K562 (cell line): ENCODE measurements at regions not wholly inside any gene's neighbourhood (a gene's known extent, or its start where the extent isn't known, plus 50 kb on each side); places are given as distances from the start of the nearest gene placed in this dataset.
A peak's percentile ranks its signal among the peaks of the same experiment; 100 is the strongest.
"Not testable (repeated sequence)": the region's sequence is repeated elsewhere in the genome, so short reads cannot be mapped to it uniquely, and the experiment has no call there.

ENCODE experiments used
- ATAC-seq: fragments of 200-7000 bp; cut with Tn5 transposase; 3 replicates; pipeline ENCODE4 v1.9.1; 2020; ENCODE audit warnings: moderate library complexity
- BruUV-seq: library from RNA; stranded (reverse); fragments of 400-500 nt; replicated peaks from 2 replicates; lab custom pipeline; 2021; lab: Mats Ljungman, UMichigan
- CTCF ChIA-PET: fragments of 300-600 bp; formaldehyde crosslinking; extraction: SDS; loops from one replicate; lab custom pipeline; 2021; ENCODE audit warnings: low intra/inter-chr PET ratio; lab: Yijun Ruan, JAX
- POLR2A ChIA-PET: fragments of 300-600, 350-650 bp; sonication (Branson Sonifier 250); formaldehyde crosslinking; extraction: SDS; loops from one replicate; lab custom pipeline; 2021; ENCODE audit warnings: antibody characterized with exemption, inconsistent platforms; lab: Yijun Ruan, JAX
- DNase-seq, 4 experiments: peaks; one replicate each; pipeline versions ENCODE4 v3.0.0 to v3.0.0-alpha.2; 2011 to 2018; ENCODE audit warnings: low spot score in 3 of 4, mixed read lengths in 3 of 4; ENCODE audit errors: extremely low read depth in 1 of 4
- FAIRE-seq: peaks from 2 replicates; lab custom pipeline; 2011; peaks lifted over from hg19 to GRCh38; lab: Jason Lieb, UNC
- H2AFZ ChIP-seq: 2 replicates; pipeline ENCODE4 v1.6.0; 2011; ENCODE audit warnings: low read depth, low read length, control low read depth, inconsistent platforms
- H3K27ac ChIP-seq: fragments of 200-600 bp; 3 replicates; pipeline ENCODE4 v1.8.0; 2011; ENCODE audit warnings: low read depth, mild to moderate bottlenecking, control low read depth, inconsistent platforms, low read length, moderate library complexity, mixed read lengths; ENCODE audit errors: extremely low read depth
- H3K27me3 ChIP-seq, 2 experiments: fragments of 300-600 bp in 1 of 2; 2 replicates in 1 of 2; 3 replicates in 1 of 2; pipeline versions ENCODE4 v1.6.0 to v1.8.0; 2011; ENCODE audit warnings: inconsistent platforms in 2 of 2, low read length in 2 of 2, mild to moderate bottlenecking in 1 of 2, mixed read lengths in 1 of 2, moderate library complexity in 1 of 2; ENCODE audit not compliant: control insufficient read depth in 2 of 2, insufficient read depth in 2 of 2
- H3K36me3 ChIP-seq: fragments of 300-600 bp; 3 replicates; pipeline ENCODE4 v1.8.0; 2011; ENCODE audit warnings: mild to moderate bottlenecking, low read length, inconsistent platforms; ENCODE audit not compliant: control insufficient read depth, insufficient read depth
- H3K4me1 ChIP-seq, 2 experiments: fragments of 200-600 bp in 1 of 2; replicated peaks in 1 of 2; 2 replicates in 1 of 2; 3 replicates in 1 of 2; pipeline versions ENCODE4 v1.5.1 to v1.8.0; 2011; ENCODE audit warnings: inconsistent platforms in 2 of 2, low read length in 2 of 2, mild to moderate bottlenecking in 1 of 2, mixed read lengths in 1 of 2, moderate library complexity in 1 of 2; ENCODE audit not compliant: control insufficient read depth in 2 of 2, insufficient read depth in 2 of 2
- H3K4me2 ChIP-seq: 2 replicates; pipeline ENCODE4 v1.6.1; 2011; ENCODE audit warnings: low read length, control low read depth, inconsistent platforms, mixed read lengths; ENCODE audit not compliant: insufficient read depth
- H3K4me3 ChIP-seq: fragments of 200-600 bp; sonication (generic), shearing (Covaris generic); 2 replicates; pipeline ENCODE4 v1.5.1; 2016; ENCODE audit warnings: control low read depth, inconsistent platforms
- H3K79me2 ChIP-seq: fragments of 200-600 bp; 3 replicates; pipeline ENCODE4 v1.8.0; 2011; ENCODE audit warnings: low read length, inconsistent platforms; ENCODE audit not compliant: control insufficient read depth, insufficient read depth
- H3K9ac ChIP-seq, 2 experiments: 2 replicates each; pipeline versions ENCODE4 v1.6.0 to v1.6.1; 2011; ENCODE audit warnings: low read depth in 2 of 2, low read length in 2 of 2, control low read depth in 1 of 2, inconsistent platforms in 1 of 2, mild to moderate bottlenecking in 1 of 2, mixed read lengths in 1 of 2; ENCODE audit not compliant: insufficient read depth in 1 of 2
- H3K9me1 ChIP-seq: one replicate; pipeline ENCODE4 v1.6.0; 2011; ENCODE audit warnings: inconsistent platforms, mild to moderate bottlenecking, low read length, moderate library complexity; ENCODE audit not compliant: control insufficient read depth, insufficient read depth
- H3K9me3 ChIP-seq: replicated peaks from 2 replicates; pipeline ENCODE4 v1.5.1; 2011; ENCODE audit warnings: low read depth, low read length, inconsistent platforms; ENCODE audit not compliant: control insufficient read depth, insufficient read depth
- H4K20me1 ChIP-seq: replicated peaks from 2 replicates; pipeline ENCODE4 v1.6.1; 2011; ENCODE audit warnings: low read length, inconsistent platforms, mixed read lengths; ENCODE audit not compliant: control insufficient read depth, insufficient read depth
- BMI1 ChIP-seq: fragments of 150-350 bp; IDR thresholded peaks from 2 replicates; pipeline ENCODE4 v1.6.1; 2014; ENCODE audit warnings: low read length
- E2F3 ChIP-seq: fragments of 250-450 bp; sonication (Bioruptor Pico); IDR thresholded peaks from 2 replicates; pipeline ENCODE4 v1.4.0; 2020; ENCODE audit warnings: mild to moderate bottlenecking
- EGR1 ChIP-seq: fragments of 450-650 bp; conservative IDR thresholded peaks from 2 replicates; pipeline ENCODE4 v1.6.1; 2017; ENCODE audit warnings: mild to moderate bottlenecking
- ESRRB ChIP-seq: fragments of 250-450 bp; sonication (Bioruptor Pico); IDR thresholded peaks from 2 replicates; pipeline ENCODE4 v1.5.0; 2020; ENCODE audit warnings: mild to moderate bottlenecking, moderate library complexity, borderline replicate concordance
- FUS ChIP-seq: fragments of 200-400 bp; formaldehyde crosslinking; optimal IDR thresholded peaks from 2 replicates; pipeline ENCODE3; 2017; ENCODE audit warnings: low read depth, low read length
- MAFF ChIP-seq: IDR thresholded peaks from 2 replicates; pipeline ENCODE4 v1.6.1; 2012; ENCODE audit warnings: low read length, improper control_type of control experiment
- NCOA4 ChIP-seq: fragments of 450-650 bp; IDR thresholded peaks from 2 replicates; pipeline ENCODE4 v1.6.1; 2018; ENCODE audit warnings: mild to moderate bottlenecking; ENCODE audit not compliant: partially characterized antibody
- POU5F1 ChIP-seq: fragments of 150-350 bp; IDR thresholded peaks from 2 replicates; pipeline ENCODE4 v1.6.1; 2014; ENCODE audit warnings: borderline replicate concordance, low read length, low read depth, mild to moderate bottlenecking; ENCODE audit not compliant: partially characterized antibody
- PRMT5 ChIP-seq: sonication (generic); formaldehyde crosslinking; IDR thresholded peaks from 2 replicates; pipeline ENCODE4 v1.5.0; 2020; ENCODE audit warnings: missing genetic modification reagents
- SP2 ChIP-seq: IDR thresholded peaks from 2 replicates; pipeline ENCODE4 v1.6.1; 2011; ENCODE audit warnings: mild to moderate bottlenecking, low read depth, low read length, moderate library complexity; ENCODE audit not compliant: poor library complexity, severe bottlenecking; ENCODE audit errors: extremely low read depth
- STAT5B ChIP-seq: fragments of 250-450 bp; sonication (Bioruptor Pico); IDR thresholded peaks from 2 replicates; pipeline ENCODE4 v1.8.0; 2021; ENCODE audit warnings: mild to moderate bottlenecking, inconsistent platforms
- SUPT5H ChIP-seq: fragments of 450-650 bp; IDR thresholded peaks from 2 replicates; pipeline ENCODE4 v1.6.1; 2016
- ZNF133 ChIP-seq: fragments of 250-450 bp; sonication (Bioruptor Pico); IDR thresholded peaks from 2 replicates; pipeline ENCODE4 v1.4.0; 2020; ENCODE audit warnings: mild to moderate bottlenecking
- ZSCAN29 ChIP-seq: fragments of 450-650 bp; IDR thresholded peaks from 2 replicates; pipeline ENCODE4 v1.6.1; 2017
- WGBS: fragments of 100-300 bp; shearing (Covaris generic); methylation state at CpG from one replicate; pipeline ENCODE4 v1.1.6; 2016; ENCODE audit warnings: low coverage, mixed read lengths; ENCODE audit not compliant: insufficient coverage; ENCODE audit errors: missing lambda C conversion rate; 5-methylcytosine and 5-hydroxymethylcytosine counted together
- in situ Hi-C: fragments of 300-500 bp; cut with MboI; formaldehyde crosslinking; loops from 4 replicates; pipeline ENCODE4 v1.15.0; 2018; ENCODE audit warnings: inconsistent platforms, mixed read lengths
- intact Hi-C: fragments of 100-400 bp; cut with micrococcal nuclease; formaldehyde crosslinking; loops from 2 replicates; pipeline ENCODE4 v1.14.2; 2022
- TF ChIP-seq, protein P1 (sequence below), 2 experiments: IDR thresholded peaks in 1 of 2; conservative IDR thresholded peaks in 1 of 2; 2 replicates each; pipeline ENCODE4 v1.6.1; 2016; ENCODE audit warnings: low read depth in 2 of 2, mild to moderate bottlenecking in 1 of 2, missing compliant biosample characterization in 1 of 2, missing genetic modification characterization in 1 of 2, moderate library complexity in 1 of 2
- TF ChIP-seq, protein P2 (sequence below): fragments of 450-650 bp; IDR thresholded peaks from 2 replicates; pipeline ENCODE4 v1.6.1; 2017; ENCODE audit warnings: mild to moderate bottlenecking, moderate library complexity
- TF ChIP-seq, protein P3 (sequence below): sonication (generic); formaldehyde crosslinking; IDR thresholded peaks from 2 replicates; pipeline ENCODE4 v1.8.0; 2022; ENCODE audit warnings: mild to moderate bottlenecking, missing genetic modification reagents, borderline replicate concordance

DNA sequence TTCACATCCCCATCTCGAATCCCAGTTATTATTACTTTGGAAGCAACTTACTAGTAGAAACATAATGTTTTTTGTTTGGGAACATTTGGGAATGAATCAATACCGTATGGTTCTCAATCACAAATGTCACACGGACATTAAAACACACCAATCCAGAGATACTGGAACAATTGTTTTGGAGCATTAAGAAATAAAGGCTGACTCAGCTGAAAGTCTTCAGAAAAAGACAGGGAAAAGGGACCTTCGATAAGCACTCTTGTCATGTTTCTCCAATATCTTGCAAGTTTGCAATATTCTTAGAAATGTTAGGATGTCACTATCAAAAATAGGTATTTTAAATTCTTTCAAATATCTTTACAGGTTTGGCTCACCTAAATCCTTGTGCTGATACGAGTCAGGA lies 362.4 kb downstream of the CETN3 start (continued):
- TF ChIP-seq PRMT5 (CRISPR knock-in tag): no peak
- TF ChIP-seq SP2: no peak
- peak; percentile 81 for TF ChIP-seq MAFF
- TF ChIP-seq STAT5B (CRISPR knock-in tag): no peak
- TF ChIP-seq, protein P1, sequence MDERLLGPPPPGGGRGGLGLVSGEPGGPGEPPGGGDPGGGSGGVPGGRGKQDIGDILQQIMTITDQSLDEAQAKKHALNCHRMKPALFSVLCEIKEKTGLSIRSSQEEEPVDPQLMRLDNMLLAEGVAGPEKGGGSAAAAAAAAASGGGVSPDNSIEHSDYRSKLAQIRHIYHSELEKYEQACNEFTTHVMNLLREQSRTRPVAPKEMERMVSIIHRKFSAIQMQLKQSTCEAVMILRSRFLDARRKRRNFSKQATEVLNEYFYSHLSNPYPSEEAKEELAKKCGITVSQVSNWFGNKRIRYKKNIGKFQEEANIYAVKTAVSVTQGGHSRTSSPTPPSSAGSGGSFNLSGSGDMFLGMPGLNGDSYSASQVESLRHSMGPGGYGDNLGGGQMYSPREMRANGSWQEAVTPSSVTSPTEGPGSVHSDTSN (CRISPR knock-in tag; IDR thresholded peaks at IDR 0.05; ENCODE audit: low read depth): no peak
- TF ChIP-seq, protein P1 (tag; conservative IDR thresholded peaks at IDR 0.05; ENCODE audit: low read depth): no peak
- TF ChIP-seq, protein P2, sequence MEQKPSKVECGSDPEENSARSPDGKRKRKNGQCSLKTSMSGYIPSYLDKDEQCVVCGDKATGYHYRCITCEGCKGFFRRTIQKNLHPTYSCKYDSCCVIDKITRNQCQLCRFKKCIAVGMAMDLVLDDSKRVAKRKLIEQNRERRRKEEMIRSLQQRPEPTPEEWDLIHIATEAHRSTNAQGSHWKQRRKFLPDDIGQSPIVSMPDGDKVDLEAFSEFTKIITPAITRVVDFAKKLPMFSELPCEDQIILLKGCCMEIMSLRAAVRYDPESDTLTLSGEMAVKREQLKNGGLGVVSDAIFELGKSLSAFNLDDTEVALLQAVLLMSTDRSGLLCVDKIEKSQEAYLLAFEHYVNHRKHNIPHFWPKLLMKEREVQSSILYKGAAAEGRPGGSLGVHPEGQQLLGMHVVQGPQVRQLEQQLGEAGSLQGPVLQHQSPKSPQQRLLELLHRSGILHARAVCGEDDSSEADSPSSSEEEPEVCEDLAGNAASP: no peak
- TF ChIP-seq SUPT5H: no peak
- TF ChIP-seq, protein P3, sequence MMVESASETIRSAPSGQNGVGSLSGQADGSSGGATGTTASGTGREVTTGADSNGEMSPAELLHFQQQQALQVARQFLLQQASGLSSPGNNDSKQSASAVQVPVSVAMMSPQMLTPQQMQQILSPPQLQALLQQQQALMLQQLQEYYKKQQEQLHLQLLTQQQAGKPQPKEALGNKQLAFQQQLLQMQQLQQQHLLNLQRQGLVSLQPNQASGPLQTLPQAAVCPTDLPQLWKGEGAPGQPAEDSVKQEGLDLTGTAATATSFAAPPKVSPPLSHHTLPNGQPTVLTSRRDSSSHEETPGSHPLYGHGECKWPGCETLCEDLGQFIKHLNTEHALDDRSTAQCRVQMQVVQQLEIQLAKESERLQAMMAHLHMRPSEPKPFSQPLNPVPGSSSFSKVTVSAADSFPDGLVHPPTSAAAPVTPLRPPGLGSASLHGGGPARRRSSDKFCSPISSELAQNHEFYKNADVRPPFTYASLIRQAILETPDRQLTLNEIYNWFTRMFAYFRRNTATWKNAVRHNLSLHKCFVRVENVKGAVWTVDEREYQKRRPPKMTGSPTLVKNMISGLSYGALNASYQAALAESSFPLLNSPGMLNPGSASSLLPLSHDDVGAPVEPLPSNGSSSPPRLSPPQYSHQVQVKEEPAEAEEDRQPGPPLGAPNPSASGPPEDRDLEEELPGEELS (CRISPR knock-in tag): no peak
- TF ChIP-seq FUS: no peak
- no peak for TF ChIP-seq ZNF133 (CRISPR knock-in tag)
- TF ChIP-seq ESRRB (CRISPR knock-in tag): no peak
- no peak for TF ChIP-seq POU5F1
- TF ChIP-seq EGR1: no peak
- TF ChIP-seq E2F3 (CRISPR knock-in tag): no peak
- TF ChIP-seq NCOA4: no peak
- no peak for TF ChIP-seq BMI1
- no peak for TF ChIP-seq ZSCAN29
- TF ChIP-seq, all 486 proteins: peak for 5

DNA sequence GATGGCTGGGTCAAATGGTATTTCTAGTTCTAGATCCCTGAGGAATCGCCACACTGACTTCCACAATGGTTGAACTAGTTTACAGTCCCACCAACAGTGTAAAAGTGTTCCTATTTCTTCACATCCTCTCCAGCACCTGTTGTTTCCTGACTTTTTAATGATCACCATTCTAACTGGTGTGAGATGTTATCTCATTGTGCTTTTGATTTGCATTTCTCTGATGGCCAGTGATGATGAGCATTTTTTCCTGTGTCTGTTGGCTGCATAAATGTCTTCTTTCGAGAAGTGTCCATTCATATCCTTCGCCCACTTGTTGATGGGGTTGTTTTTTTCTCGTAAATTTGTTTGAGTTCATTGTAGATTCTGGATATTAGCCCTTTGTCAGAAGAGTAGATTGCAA lies 369.5 kb downstream of the CETN3 start:
- H3K4me2 ChIP-seq, H3K4me3 ChIP-seq, ATAC-seq, H3K36me3 ChIP-seq, in situ Hi-C loops, H3K27ac ChIP-seq, BruUV-seq, H3K9ac ChIP-seq, POLR2A ChIA-PET, H3K9me3 ChIP-seq, H4K20me1 ChIP-seq, H3K79me2 ChIP-seq, H3K9me1 ChIP-seq, intact Hi-C loops, CTCF ChIA-PET, H3K4me1 ChIP-seq, FAIRE-seq, H2AFZ ChIP-seq, DNase-seq, H3K27me3 ChIP-seq: not testable (repeated sequence)
- 0% methylated on average over 3 of the region's 4 CpGs for WGBS
